Testis (tissue), 2 donors: ENCODE measurements at regions not wholly inside any gene's neighbourhood (a gene's known extent, or its start where the extent isn't known, plus 50 kb on each side); places are given as distances from the start of the nearest gene placed in this dataset.

Experiments
- DNase-seq: peaks from one replicate; pipeline ENCODE4 v3.0.0-alpha.2; 2019
- H3K27ac ChIP-seq, 2 donors: fragments of 200-600 bp; sonication (generic); one replicate each; pipeline ENCODE4 v1.5.1; 2019
- H3K27me3 ChIP-seq: fragments of 200-600 bp; sonication (generic); one replicate; pipeline ENCODE4 v1.5.1; 2019
- H3K36me3 ChIP-seq: fragments of 200-600 bp; sonication (generic); one replicate; pipeline ENCODE4 v1.5.1; 2017; ENCODE audit warnings: low read depth; ENCODE audit errors: missing control alignments
- H3K4me1 ChIP-seq: fragments of 200-600 bp; sonication (generic); one replicate; pipeline ENCODE4 v1.5.1; 2019
- H3K4me3 ChIP-seq, 2 donors: fragments of 200-600 bp; sonication (generic); one replicate each; pipeline ENCODE4 v1.5.1; 2017 to 2019
- H3K9me3 ChIP-seq: fragments of 200-600 bp; sonication (generic); one replicate; pipeline ENCODE4 v1.5.1; 2017
- POLR2A ChIP-seq: fragments of 450-650 bp; IDR thresholded peaks from one replicate; pipeline ENCODE4 v1.6.1; 2017; ENCODE audit warnings: antibody characterized with exemption, mild to moderate bottlenecking, moderate library complexity
- WGBS, 2 donors: methylation state at CpG; one replicate each; pipeline ENCODE4 v1.1.5; 2018; 5-methylcytosine and 5-hydroxymethylcytosine counted together
- intact Hi-C: fragments of 100-400 bp; cut with DNase I; formaldehyde crosslinking; loops from one replicate; pipeline ENCODE4 v1.15.1; 2023; ENCODE audit warnings: low total_unique reads
- TF ChIP-seq, protein P1 (sequence below), 3 experiments: fragments of 450-650 bp in 2 of 3; fragments of 200-600 bp in 1 of 3; sonication (generic) in 1 of 3; IDR thresholded peaks; one replicate each; pipeline ENCODE4 v1.5.1; 2016 to 2019; ENCODE audit warnings: antibody characterized with exemption in 3 of 3, mild to moderate bottlenecking in 2 of 3, moderate library complexity in 1 of 3

DNA sequence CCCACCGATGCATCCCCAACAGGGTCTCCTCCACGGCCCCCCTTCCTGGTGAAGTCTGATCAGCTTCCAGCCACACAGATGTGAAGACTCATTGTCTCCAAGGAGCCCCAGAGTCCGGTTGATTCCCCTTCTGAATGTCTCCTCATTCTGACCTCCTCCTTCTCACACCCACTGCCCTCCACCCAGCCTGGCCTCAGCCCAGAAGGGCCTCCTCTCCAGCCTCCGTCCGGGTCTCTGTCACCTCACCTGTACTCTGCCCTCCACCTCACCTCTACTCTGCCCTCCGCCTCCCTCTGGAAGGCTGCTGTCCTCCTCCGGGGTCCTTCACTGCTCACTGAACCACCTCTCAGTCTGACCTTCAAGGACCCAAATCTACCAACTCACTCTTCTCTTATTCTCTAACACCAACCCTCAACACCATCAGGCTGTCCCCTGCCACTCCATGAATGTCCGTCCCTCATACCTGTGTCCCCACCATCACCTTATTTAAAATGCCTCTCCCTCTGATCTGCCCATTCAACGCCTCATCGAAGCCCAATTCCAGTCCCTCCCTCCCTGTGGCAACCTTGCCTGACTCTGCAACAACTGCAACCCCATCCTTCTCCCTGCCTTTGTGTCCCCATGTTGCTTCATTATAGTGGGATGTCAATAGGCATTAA is 201.2 kb downstream of the TOMM20 start:
- no peaks in the 10 kb centered on the region for H3K9me3 ChIP-seq
- no peak for DNase-seq
- intact Hi-C loops, result no loop called here
- H3K27ac ChIP-seq, result no peak overlapping the region
- no peaks in the 10 kb centered on the region for H3K36me3 ChIP-seq
- TF ChIP-seq, protein P1, sequence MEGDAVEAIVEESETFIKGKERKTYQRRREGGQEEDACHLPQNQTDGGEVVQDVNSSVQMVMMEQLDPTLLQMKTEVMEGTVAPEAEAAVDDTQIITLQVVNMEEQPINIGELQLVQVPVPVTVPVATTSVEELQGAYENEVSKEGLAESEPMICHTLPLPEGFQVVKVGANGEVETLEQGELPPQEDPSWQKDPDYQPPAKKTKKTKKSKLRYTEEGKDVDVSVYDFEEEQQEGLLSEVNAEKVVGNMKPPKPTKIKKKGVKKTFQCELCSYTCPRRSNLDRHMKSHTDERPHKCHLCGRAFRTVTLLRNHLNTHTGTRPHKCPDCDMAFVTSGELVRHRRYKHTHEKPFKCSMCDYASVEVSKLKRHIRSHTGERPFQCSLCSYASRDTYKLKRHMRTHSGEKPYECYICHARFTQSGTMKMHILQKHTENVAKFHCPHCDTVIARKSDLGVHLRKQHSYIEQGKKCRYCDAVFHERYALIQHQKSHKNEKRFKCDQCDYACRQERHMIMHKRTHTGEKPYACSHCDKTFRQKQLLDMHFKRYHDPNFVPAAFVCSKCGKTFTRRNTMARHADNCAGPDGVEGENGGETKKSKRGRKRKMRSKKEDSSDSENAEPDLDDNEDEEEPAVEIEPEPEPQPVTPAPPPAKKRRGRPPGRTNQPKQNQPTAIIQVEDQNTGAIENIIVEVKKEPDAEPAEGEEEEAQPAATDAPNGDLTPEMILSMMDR (IDR thresholded peaks at IDR 0.05), result no peak
- no peak for TF ChIP-seq POLR2A
- peaks cover 10% of the 10 kb centered on the region for H3K4me1 ChIP-seq
- no peaks in the 10 kb centered on the region for H3K27me3 ChIP-seq
- H3K4me3 ChIP-seq, result no peak overlapping the region
- 89 to 92% methylated on average over 10 of the region's 10 CpGs for WGBS, 2 donors

DNA sequence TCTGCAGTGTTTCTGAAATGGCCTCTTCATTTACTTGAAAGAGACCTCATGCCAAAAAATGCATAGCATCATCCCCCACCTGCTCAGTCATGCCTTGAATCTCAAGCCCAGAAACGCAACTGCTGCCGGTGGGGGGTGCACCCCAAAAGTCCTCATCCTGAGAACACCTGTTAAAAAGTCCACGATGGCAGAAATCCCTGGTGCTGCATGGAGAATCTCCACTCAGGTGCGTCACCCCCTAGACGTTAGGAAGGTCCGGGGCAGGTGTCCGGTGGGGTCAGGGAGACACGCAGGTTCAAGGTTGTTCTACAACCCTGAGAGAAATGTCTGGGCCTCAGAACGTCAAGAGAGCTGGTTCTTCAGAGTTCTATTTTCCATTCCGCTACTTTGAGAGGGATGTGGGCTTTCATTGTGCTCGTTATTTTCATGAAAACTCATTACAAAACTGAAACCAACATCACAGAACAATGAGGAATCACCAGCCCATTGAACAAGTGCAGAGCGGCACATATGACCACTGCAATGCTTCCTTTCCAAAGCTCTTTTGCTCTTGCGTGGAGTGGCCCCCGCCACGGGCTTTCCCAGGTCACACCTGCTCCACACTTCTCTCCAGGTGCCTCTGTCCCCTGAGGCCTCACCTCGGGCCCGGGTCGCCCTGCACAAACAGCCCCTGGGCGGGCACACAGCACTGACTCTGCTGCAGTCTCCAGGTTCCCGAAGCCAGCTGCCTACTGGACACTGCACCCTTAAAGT is 201.9 kb downstream of the TOMM20 start:
- H3K4me3 ChIP-seq, result no peak overlapping the region
- peaks cover 10% of the 10 kb centered on the region for H3K4me1 ChIP-seq
- H3K9me3 ChIP-seq, result no peaks in the 10 kb centered on the region
- TF ChIP-seq, protein P1 (IDR thresholded peaks at IDR 0.05), result no peak
- no peak for TF ChIP-seq POLR2A
- H3K27ac ChIP-seq, result no peak overlapping the region
- 75 to 76% methylated on average over 20 of the region's 20 CpGs for WGBS, 2 donors
- intact Hi-C loops, result no loop called here
- no peaks in the 10 kb centered on the region for H3K27me3 ChIP-seq
- H3K36me3 ChIP-seq, result no peaks in the 10 kb centered on the region
- DNase-seq, result no peak

DNA sequence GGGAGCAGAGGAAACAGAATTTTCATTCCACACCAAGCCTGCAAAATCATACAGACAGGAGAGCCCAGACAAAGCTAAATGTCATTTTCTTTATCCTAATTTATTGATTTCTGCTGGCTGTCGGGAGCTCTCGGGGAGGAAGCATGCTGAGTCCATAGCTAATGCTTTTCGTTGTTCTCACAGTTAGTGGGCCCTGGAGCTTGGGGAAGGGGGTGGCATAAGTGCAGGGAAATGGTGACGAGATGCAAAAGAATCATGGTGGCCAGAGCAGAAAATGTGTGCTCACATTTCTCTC is 202.4 kb downstream of the TOMM20 start:
- no peaks in the 10 kb centered on the region for H3K27me3 ChIP-seq
- no peak for TF ChIP-seq POLR2A
- TF ChIP-seq, protein P1 (IDR thresholded peaks at IDR 0.05), result no peak
- DNase-seq, result no peak
- H3K4me1 ChIP-seq, result peaks cover 12% of the 10 kb centered on the region
- 57 to 67% methylated on average over 4 of the region's 4 CpGs for WGBS, 2 donors
- H3K27ac ChIP-seq, result no peak overlapping the region
- H3K4me3 ChIP-seq, result no peak overlapping the region
- no peaks in the 10 kb centered on the region for H3K9me3 ChIP-seq
- intact Hi-C loops, result no loop called here
- no peaks in the 10 kb centered on the region for H3K36me3 ChIP-seq

DNA sequence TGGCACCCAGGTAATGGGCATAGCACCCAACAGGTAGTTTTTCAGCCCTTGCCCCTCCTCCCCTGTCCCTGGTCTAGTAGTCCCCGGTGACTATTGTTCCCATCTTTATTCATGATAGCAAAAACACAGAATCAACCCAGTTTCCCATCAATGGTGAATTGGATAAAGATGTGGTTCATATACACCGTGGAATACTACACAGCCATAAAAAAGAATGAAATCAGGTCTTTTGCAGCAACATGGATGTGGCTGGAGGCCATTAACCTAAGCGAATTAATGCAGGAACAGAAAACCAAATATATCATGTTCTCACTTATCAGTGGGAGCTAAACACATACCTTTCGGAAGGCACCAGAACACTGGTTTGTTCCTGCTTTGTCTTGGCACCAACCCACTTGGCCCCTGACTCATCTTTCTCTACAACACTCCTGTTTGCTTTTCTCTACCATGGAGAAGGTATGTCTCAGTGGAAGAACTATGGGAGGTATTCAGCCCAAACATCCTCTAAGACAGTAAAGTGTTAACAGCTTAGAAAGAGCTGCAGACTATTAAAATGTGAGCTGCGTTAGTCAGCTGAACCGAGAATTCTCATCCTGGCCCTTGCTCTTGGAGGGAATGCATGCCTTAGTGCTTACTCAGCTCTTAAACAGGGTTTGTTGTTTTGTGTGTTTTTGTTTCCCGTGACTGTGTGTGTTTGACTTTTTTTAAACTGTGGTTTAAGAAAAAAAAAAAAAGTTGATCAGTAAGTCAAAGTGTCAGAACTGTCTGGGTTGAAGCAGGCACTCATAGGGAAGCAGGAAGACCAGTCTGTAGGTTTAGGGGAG is 203.0 kb downstream of the TOMM20 start:
- WGBS, 2 donors, result 70 to 71% methylated on average over 7 of the region's 7 CpGs
- Histone ChIP-seq H3K27me3 (no peaks in the 10 kb centered on the region), H3K4me1 (peaks cover 14% of the 10 kb centered on the region), H3K4me3 (no peak overlapping the region), H3K27ac (peak overlapping the region in 1 of 2 donors; percentile 67), H3K9me3 (no peaks in the 10 kb centered on the region), H3K36me3 (no peaks in the 10 kb centered on the region)
- DNase-seq, result no peak
- TF ChIP-seq, protein P1 (IDR thresholded peaks at IDR 0.05), result no peak
- no peak for TF ChIP-seq POLR2A
- intact Hi-C loops, result no loop called here
